ENCODE measurements at regions not wholly inside any gene's neighbourhood (a gene's known extent, or its start where the extent isn't known, plus 50 kb on each side); places are given as distances from the start of the nearest gene placed in this dataset.
A peak's percentile ranks its signal among the peaks of the same experiment; 100 is the strongest.

GRCh38 chr13:33642374-33643065 lies 175.4 kb upstream of the RFC3 start:
- 8 to 15% (median 9%) methylated on average over 7 of the region's 7 CpGs for whole genome bisulfite sequencing, 3 donors
- Histone ChIP-seq H3K9me3 (no peaks in the 10 kb centered on the region), H3K4me1 (ENCODE audit: insufficient read depth) (peaks cover 35% of the 10 kb centered on the region), H3K27me3 (no peaks in the 10 kb centered on the region), H3K4me3 (no peak overlapping the region), H3K36me3 (no peaks in the 10 kb centered on the region), H3K27ac (peak overlapping the region in 1 of 2 donors; percentile 70)
- intact Hi-C loops (cut with DNase I) = loop anchor here in 1 of 4 donors (5.0 kb wide), 1 partner anchor 80 kb away; no protein-coding TSS in a partner anchor
- TF ChIP-seq POLR2A (IDR thresholded peaks at IDR 0.05) (no peak), EP300 (IDR thresholded peaks at IDR 0.05) (no peak)
- TF ChIP-seq, protein P1, sequence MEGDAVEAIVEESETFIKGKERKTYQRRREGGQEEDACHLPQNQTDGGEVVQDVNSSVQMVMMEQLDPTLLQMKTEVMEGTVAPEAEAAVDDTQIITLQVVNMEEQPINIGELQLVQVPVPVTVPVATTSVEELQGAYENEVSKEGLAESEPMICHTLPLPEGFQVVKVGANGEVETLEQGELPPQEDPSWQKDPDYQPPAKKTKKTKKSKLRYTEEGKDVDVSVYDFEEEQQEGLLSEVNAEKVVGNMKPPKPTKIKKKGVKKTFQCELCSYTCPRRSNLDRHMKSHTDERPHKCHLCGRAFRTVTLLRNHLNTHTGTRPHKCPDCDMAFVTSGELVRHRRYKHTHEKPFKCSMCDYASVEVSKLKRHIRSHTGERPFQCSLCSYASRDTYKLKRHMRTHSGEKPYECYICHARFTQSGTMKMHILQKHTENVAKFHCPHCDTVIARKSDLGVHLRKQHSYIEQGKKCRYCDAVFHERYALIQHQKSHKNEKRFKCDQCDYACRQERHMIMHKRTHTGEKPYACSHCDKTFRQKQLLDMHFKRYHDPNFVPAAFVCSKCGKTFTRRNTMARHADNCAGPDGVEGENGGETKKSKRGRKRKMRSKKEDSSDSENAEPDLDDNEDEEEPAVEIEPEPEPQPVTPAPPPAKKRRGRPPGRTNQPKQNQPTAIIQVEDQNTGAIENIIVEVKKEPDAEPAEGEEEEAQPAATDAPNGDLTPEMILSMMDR (IDR thresholded peaks at IDR 0.05) = no peak
- peak; percentile 41 to 77 (median 58) for DNase-seq

- H3K27me3 ChIP-seq = no peaks in the 10 kb centered on the region
- WGBS, 3 donors = 34 to 36% (median 35%) methylated on average over 8 of the region's 8 CpGs
- no peak for TF ChIP-seq POLR2A (IDR thresholded peaks at IDR 0.05)
- no peak for TF ChIP-seq EP300 (IDR thresholded peaks at IDR 0.05)
- TF ChIP-seq, protein P1 (IDR thresholded peaks at IDR 0.05) = no peak
- no peaks in the 10 kb centered on the region for H3K36me3 ChIP-seq
- no peak for DNase-seq
- H3K4me1 ChIP-seq (ENCODE audit: insufficient read depth) = peaks cover 31% of the 10 kb centered on the region
- intact Hi-C loops (cut with DNase I) = loop anchor here in 1 of 4 donors (5.0 kb wide), 1 partner anchor 77 kb away; no protein-coding TSS in a partner anchor
- H3K9me3 ChIP-seq = no peaks in the 10 kb centered on the region
- peak overlapping the region; percentile 9 to 58 for H3K27ac ChIP-seq
- H3K4me3 ChIP-seq = no peak overlapping the region
These were observed 173.1 kb upstream of the RFC3 start for GRCh38 chr13:33644581-33645543.

GRCh38 chr13:33645591-33646554 lies 172.1 kb upstream of the RFC3 start:
- intact Hi-C loops (cut with DNase I) = no loop called here
- WGBS, 3 donors = 80 to 87% (median 80%) methylated on average over 10 of the region's 10 CpGs
- H3K36me3 ChIP-seq = no peaks in the 10 kb centered on the region
- DNase-seq = no peak
- no peak overlapping the region for H3K4me3 ChIP-seq
- no peaks in the 10 kb centered on the region for H3K27me3 ChIP-seq
- peaks cover 25% of the 10 kb centered on the region for H3K4me1 ChIP-seq (ENCODE audit: insufficient read depth)
- no peak for TF ChIP-seq POLR2A (IDR thresholded peaks at IDR 0.05)
- TF ChIP-seq, protein P1 (IDR thresholded peaks at IDR 0.05) = no peak
- TF ChIP-seq EP300 (IDR thresholded peaks at IDR 0.05) = no peak
- no peaks in the 10 kb centered on the region for H3K9me3 ChIP-seq
- peak overlapping the region in 1 of 2 donors; percentile 58 for H3K27ac ChIP-seq

All from ovary (tissue), 7 donors.